A673 (cell line): ENCODE measurements at regions not wholly inside any gene's neighbourhood (a gene's known extent, or its start where the extent isn't known, plus 50 kb on each side); places are given as distances from the start of the nearest gene placed in this dataset.

Source experiments
- CTCF ChIP-seq: fragments of 300-800, 200-600 bp; sonication (generic); conservative IDR thresholded peaks from 2 replicates; pipeline ENCODE4 v1.5.1; 2017; ENCODE audit warnings: low read depth, mild to moderate bottlenecking, antibody characterized with exemption, low read length, moderate library complexity, mixed read lengths
- EZH2 ChIP-seq: fragments of 200-600 bp; sonication (generic); IDR thresholded peaks from 2 replicates; pipeline ENCODE4 v1.6.1; 2017; ENCODE audit warnings: borderline replicate concordance, low read depth, mild to moderate bottlenecking, mixed read lengths, antibody characterized with exemption, low read length; ENCODE audit not compliant: poor library complexity, severe bottlenecking

GRCh38 chr1:222045786-222046185 lies 303.9 kb upstream of the DUSP10 start:
- no peak for TF ChIP-seq CTCF
- TF ChIP-seq EZH2: no peak
